GM12865 (cell line): ENCODE measurements at regions not wholly inside any gene's neighbourhood (a gene's known extent, or its start where the extent isn't known, plus 50 kb on each side); places are given as distances from the start of the nearest gene placed in this dataset.

ENCODE experiments used
- DNase-seq: peaks from one replicate; pipeline ENCODE4 v3.0.0; 2010; ENCODE audit warnings: low read depth
- H3K4me3 ChIP-seq: 2 replicates; pipeline ENCODE4 v1.5.1; 2011; ENCODE audit warnings: mild to moderate bottlenecking, low read depth, low read length, control low read depth
- CTCF ChIP-seq: IDR thresholded peaks from 2 replicates; pipeline ENCODE4 v1.5.1; 2011; ENCODE audit warnings: low read length, control low read depth, low read depth, inconsistent platforms; ENCODE audit not compliant: insufficient read depth; ENCODE audit errors: missing control alignments

- H3K4me3 ChIP-seq = no peak overlapping the region
- DNase-seq = no peak
- no peak for TF ChIP-seq CTCF
Measured at GRCh38 chr20:40856653-40857052, 167.6 kb upstream of the MAFB start.

GRCh38 chr20:40860487-40860902 is 168.1 kb upstream of the TOP1 start:
- TF ChIP-seq CTCF = no peak
- no peak for DNase-seq
- H3K4me3 ChIP-seq = no peak overlapping the region

DNA sequence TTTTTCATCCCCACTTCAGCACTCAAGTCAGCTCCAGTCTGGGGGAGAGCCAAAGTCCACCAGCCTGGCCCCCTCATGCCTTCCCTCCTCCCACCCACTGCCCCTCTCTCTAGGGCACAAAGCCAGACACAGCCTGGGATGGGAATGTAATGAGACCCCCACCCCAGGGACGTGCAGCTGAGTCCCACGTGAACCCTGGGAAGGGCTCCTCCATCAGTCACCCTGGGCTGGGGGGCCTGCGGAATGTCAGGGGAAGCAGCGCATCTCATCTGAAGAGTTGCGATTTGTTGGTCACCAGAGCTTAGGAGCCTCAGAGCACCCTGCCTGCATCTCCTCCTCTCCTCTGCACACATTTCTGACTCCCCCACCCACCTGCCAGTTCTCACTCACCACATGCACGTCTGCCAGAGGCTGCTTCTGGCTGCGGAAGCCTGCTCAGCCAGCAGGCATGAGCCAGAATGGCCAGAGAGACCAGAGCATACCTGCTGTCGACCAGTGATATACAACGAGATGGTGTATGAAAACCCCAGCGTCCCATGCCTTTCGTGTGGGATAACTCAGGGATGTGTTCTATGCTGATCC is 167.1 kb upstream of the TOP1 start:
- TF ChIP-seq CTCF = no peak
- DNase-seq = no peak

GRCh38 chr20:40863355-40863919 is 165.2 kb upstream of the TOP1 start:
- no peak for DNase-seq
- no peak overlapping the region for H3K4me3 ChIP-seq
- no peak for TF ChIP-seq CTCF

More for the DNA sequence above, 167.1 kb upstream of the TOP1 start:
- H3K4me3 ChIP-seq = no peak overlapping the region

DNA sequence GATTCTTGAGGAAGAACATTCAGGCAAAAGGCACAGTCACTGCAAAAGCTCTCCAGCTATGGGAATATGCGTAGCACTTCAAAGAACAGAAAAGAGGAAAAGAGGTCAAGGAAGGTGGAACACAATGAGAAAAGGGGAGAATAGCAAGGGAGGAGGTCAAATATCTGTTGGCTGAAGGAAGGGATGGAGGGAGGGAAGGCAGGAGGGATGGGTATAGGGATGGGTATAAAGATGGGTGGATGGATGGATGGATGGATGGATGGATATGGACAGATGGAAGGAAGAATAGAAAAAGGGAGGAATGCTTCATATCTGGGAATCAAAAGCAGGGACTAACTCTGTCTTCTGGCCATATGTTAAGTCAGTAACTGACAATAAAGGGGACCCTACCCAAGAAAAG is 164.2 kb upstream of the TOP1 start:
- no peak overlapping the region for H3K4me3 ChIP-seq
- TF ChIP-seq CTCF = no peak
- no peak for DNase-seq

DNA sequence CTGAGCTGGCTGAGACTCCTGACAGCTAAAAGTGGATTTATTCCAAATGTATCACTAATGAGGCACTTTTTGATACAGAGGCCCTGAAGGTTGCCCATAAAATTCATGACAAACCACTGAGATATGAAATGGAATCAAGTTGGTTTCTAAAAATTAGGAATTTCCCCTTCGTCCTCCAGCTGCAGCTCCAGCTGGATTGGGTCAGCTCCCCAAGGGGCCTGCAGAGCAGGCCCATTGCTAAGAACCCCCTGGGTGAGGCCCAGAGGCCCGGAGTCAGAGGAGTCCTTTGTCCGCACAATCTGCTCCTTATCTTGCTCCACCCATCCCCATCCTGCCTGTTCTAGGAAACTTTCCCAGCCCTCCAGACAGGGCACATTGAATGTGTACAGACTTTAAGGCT is 163.5 kb upstream of the TOP1 start:
- no peak overlapping the region for H3K4me3 ChIP-seq
- no peak for TF ChIP-seq CTCF
- no peak for DNase-seq

DNA sequence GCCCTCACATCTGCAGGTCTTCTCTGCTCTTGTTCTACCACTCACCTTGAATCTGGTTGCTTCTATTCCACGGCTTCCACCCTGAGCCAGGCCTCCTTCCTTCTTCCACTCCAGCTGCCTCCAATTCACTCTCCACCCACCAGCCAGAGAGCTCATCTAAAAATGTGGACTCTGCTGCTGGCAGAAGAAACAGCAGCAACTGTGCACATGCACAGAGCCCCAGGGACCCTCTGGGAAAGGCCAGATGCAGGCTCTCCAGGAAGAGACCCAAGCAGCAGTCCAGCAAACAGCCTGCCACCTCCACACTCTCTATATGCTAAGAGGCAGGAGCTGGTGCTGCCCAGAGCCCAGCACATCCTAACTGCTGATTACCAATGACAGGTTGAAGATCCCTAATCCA is 162.6 kb upstream of the TOP1 start:
- DNase-seq = no peak
- no peak for TF ChIP-seq CTCF
- no peak overlapping the region for H3K4me3 ChIP-seq
